ENCODE measurements at regions not wholly inside any gene's neighbourhood (a gene's known extent, or its start where the extent isn't known, plus 50 kb on each side); places are given as distances from the start of the nearest gene placed in this dataset.

GRCh38 chr10:53463539-53463938 lies 691.0 kb upstream of the MBL2 start:
- H3K27me3 Mint-ChIP-seq (ENCODE audit: low read depth in 3 of 3): peaks cover 0 to 2% (median 2%) of the 10 kb centered on the region in 3 donors
- Histone ChIP-seq H3K9ac (ENCODE audit: insufficient read depth, low read length, poor library complexity, severe bottlenecking) (no peak overlapping the region), H3K4me1 (ENCODE audit: control insufficient read depth in 1 of 2, insufficient read depth in 2 of 2, low read length in 2 of 2) (no peaks in the 10 kb centered on the region), H2AFZ (ENCODE audit: insufficient read depth, low read depth, low read length, poor library complexity, severe bottlenecking) (no peak overlapping the region), H3K79me2 (ENCODE audit: insufficient read depth, low read length) (no peaks in the 10 kb centered on the region), H3K36me3 (replicated peaks in 1 of 2; ENCODE audit: control insufficient read depth in 1 of 2, insufficient read depth in 2 of 2, low read length in 2 of 2) (no peaks in the 10 kb centered on the region), H3K4me3 (replicated peaks in 1 of 3; ENCODE audit: low read depth in 2 of 3, low read length in 3 of 3) (no peak overlapping the region), H3K27ac (ENCODE audit: low read depth in 1 of 2, low read length in 2 of 2) (no peak overlapping the region), H3K4me2 (replicated peaks; ENCODE audit: extremely low read depth, low read length, poor library complexity, severe bottlenecking) (no peak overlapping the region), H4K20me1 (ENCODE audit: insufficient read depth, low read length) (no peaks in the 10 kb centered on the region), H3K9me3 (replicated peaks in 1 of 2; ENCODE audit: control insufficient read depth in 1 of 2, insufficient read depth in 1 of 2, low read length in 2 of 2) (peaks cover 0 to 7% of the 10 kb centered on the region in 2 donors), H3K27me3 (ENCODE audit: control insufficient read depth in 2 of 2, insufficient read depth in 2 of 2, low read length in 2 of 2) (no peaks in the 10 kb centered on the region)
- H3K36me3 Mint-ChIP-seq: no peaks in the 10 kb centered on the region
- WGBS (ENCODE audit: insufficient coverage): 92% methylated on average over 3 of the region's 4 CpGs
- H3K27ac Mint-ChIP-seq: no peak overlapping the region
- peaks cover 0 to 7% (median 4%) of the 10 kb centered on the region in 7 donors for H3K9me3 Mint-ChIP-seq
- H3K4me3 Mint-ChIP-seq: no peak overlapping the region
- no peaks in the 10 kb centered on the region for H3K4me1 Mint-ChIP-seq
- no peak for DNase-seq
- intact Hi-C loops (cut with micrococcal nuclease): no loop called here
- no peak for TF ChIP-seq CTCF (IDR thresholded peaks at IDR 0.05)

GRCh38 chr10:53458007-53458406 lies 685.4 kb upstream of the MBL2 start:
- no peak for DNase-seq
- Histone ChIP-seq H3K9me3 (replicated peaks in 1 of 2; ENCODE audit: control insufficient read depth in 1 of 2, insufficient read depth in 1 of 2, low read length in 2 of 2) (peaks cover 0 to 4% of the 10 kb centered on the region in 2 donors), H3K27ac (ENCODE audit: low read depth in 1 of 2, low read length in 2 of 2) (no peak overlapping the region), H3K36me3 (replicated peaks in 1 of 2; ENCODE audit: control insufficient read depth in 1 of 2, insufficient read depth in 2 of 2, low read length in 2 of 2) (no peaks in the 10 kb centered on the region), H4K20me1 (ENCODE audit: insufficient read depth, low read length) (no peaks in the 10 kb centered on the region), H2AFZ (ENCODE audit: insufficient read depth, low read depth, low read length, poor library complexity, severe bottlenecking) (no peak overlapping the region), H3K4me1 (ENCODE audit: control insufficient read depth in 1 of 2, insufficient read depth in 2 of 2, low read length in 2 of 2) (no peaks in the 10 kb centered on the region), H3K27me3 (ENCODE audit: control insufficient read depth in 2 of 2, insufficient read depth in 2 of 2, low read length in 2 of 2) (no peaks in the 10 kb centered on the region), H3K9ac (ENCODE audit: insufficient read depth, low read length, poor library complexity, severe bottlenecking) (no peak overlapping the region), H3K4me2 (replicated peaks; ENCODE audit: extremely low read depth, low read length, poor library complexity, severe bottlenecking) (no peak overlapping the region), H3K79me2 (ENCODE audit: insufficient read depth, low read length) (no peaks in the 10 kb centered on the region), H3K4me3 (replicated peaks in 1 of 3; ENCODE audit: low read depth in 2 of 3, low read length in 3 of 3) (no peak overlapping the region)
- Mint-ChIP-seq H3K27me3 (ENCODE audit: low read depth in 3 of 3) (peaks cover 0 to 2% (median 0%) of the 10 kb centered on the region in 3 donors), H3K4me1 (no peaks in the 10 kb centered on the region), H3K36me3 (no peaks in the 10 kb centered on the region), H3K9me3 (peaks cover 0 to 8% (median 3%) of the 10 kb centered on the region in 7 donors), H3K4me3 (no peak overlapping the region), H3K27ac (no peak overlapping the region)
- WGBS (ENCODE audit: insufficient coverage): no CpG with 5 or more reads among the region's 1 CpG
- no peak for TF ChIP-seq CTCF (IDR thresholded peaks at IDR 0.05)
- intact Hi-C loops (cut with micrococcal nuclease): no loop called here
